SHP77 treated with DMSO at 0.1 percent for 48 hours (cell line): ENCODE measurements at regions not wholly inside any gene's neighbourhood (a gene's known extent, or its start where the extent isn't known, plus 50 kb on each side); places are given as distances from the start of the nearest gene placed in this dataset.
"Not testable (repeated sequence)": the region's sequence is repeated elsewhere in the genome, so short reads cannot be mapped to it uniquely, and the experiment has no call there.

ENCODE experiments used
- DNase-seq: peaks from one replicate; lab custom pipeline; 2025; lab: John Stamatoyannopoulos, UW

DNA sequence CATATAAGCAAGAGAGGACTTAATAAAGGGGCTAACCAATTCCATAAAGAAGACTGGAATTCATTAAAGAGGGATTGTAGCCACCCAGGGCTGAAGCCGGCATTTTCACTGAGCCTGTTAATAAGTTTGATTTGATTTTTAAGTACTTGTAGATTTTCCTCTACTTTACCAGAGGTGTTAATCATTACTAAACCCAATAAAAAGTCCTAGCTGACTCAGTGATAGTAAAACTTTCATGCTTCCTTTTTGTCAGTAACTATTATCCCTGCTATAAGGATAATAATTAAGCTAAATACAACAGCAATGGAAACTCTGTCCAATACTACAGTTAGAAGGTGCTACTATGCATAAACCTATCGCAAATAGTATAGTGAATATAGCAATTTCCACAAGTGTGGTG, 260.2 kb downstream of the CEMIP2 start:
- DNase-seq = not testable (repeated sequence)

DNA sequence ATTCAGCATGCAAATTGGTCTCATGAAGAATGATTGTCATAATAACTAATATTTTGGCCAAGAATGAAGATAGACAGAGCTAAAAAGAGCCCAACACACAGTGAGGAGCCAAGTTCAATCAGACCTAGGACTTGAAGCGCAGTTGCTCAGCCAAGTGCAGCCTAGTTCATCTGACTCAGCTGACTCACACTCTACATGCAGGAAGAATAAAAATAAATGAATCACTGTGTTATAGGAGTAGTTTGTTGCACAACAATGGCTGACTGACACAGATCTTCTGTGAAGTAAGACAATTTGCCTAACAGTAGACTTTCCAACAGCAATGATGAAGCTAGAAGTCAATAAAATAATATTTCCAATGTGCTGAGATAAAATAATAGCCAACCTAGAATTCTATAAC, 261.5 kb downstream of the CEMIP2 start:
- DNase-seq = no peak

DNA sequence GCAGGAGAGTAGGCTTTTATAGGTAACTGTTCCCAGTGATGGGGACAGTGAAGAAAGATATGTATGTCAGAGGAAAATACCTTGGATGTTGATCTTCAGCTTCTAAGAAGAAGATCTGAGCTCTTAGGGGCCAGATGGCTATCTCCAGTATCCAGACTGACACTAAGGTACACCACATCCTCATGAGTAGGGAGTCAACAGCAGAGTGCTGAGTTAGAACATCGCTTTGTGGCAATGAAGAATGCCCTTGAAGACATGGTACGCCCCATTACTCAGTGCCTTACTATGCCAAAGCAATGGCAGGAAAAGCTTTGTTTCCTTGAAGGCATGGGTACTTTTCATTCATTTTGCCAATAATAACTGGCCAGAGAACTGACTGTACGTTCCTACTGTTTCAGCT, 263.7 kb downstream of the CEMIP2 start:
- no peak for DNase-seq

DNA sequence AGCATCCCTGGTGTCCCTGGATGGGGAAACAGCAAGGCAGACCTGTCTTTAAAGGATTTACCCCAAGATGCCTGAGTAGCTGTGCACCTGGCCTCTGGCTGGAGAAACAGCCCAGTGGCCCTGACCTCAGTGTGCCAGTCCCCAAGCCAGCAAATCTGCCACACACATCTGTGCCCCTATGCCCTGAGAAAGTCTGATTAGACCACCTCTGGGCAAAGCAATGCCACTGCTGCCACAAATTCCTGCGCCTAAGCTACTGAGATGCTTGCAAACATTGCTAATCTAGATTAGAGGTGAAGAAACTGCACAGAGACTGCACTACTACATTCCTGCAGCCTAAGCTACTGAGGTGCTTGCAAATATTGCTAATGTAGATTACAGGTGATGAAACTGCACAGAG, 269.6 kb downstream of the CEMIP2 start:
- DNase-seq = no peak

DNA sequence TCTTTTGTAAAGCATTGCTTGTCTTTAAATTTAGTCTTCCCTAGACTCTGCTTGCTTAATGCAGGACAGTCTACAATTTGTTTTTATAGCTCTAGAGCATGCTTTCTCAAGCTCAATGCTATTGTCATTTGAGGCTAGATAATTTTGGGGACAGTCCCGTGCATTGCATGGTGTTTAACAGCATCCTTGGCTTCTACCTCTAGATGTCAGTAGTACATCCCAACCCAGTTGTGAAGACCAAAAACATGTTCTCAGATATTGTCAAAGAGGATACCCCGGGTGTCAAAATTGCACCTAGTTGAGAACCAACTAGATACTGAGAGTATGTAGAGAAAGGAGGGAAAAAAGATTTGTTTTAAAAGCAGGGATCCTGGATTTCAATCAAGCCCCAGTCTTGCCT, 277.5 kb downstream of the CEMIP2 start:
- no peak for DNase-seq

DNA sequence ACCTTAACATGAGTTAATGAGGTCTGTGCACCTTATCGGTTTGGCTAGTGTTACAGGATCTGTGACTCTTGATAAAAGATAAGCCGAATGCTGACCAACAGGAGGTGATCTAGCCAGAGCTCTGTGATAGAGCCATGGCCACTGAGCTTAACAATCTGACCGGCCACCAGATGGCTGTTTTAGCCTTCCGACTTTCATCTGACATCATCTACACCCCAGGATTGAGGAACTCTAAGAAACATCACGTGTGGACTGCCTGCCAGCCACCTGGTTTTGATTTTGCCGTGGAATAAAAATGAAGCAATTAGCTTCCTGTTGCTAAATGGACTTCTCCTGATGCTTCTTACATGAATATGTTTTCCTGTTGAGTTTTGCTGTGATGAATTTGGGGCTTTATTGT, 281.3 kb downstream of the CEMIP2 start:
- DNase-seq = no peak

DNA sequence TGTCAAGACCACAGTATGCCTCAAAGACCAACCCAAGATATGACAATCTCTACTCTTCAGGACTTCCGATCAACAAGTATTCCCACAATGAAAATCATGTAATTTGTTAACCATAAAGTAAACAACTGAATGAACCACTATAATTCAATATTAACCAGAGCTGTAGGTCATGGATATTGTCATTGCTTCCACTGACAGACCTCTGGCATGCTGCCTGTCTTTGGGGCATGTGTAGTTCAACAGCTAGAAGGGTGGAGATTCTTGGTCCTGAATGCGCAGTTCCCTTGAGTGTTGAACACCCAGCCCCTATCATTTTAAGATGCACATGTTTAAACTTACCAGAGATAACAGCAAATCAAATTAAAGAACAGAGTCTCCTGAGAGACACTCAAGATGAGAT, 283.0 kb downstream of the CEMIP2 start:
- no peak for DNase-seq

DNA sequence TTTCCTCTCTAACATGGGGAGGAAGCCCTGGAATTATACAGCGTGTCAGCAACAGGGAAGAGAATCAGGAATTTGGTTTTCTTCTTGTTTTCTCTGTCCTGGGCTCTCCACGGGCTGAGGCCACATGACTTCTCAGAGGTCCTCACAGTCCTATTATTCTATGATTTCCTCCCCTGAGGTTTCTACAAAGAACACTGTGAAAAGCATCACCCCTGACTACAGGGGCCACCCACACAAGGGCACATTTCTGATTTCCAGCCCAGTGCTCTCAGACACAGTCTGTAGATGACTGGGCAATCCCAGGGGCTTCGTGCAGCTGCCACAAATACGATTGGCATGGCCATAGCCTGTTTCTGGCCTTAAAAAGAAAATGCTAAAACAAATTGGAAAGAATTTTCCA, 284.9 kb downstream of the CEMIP2 start:
- DNase-seq = no peak

DNA sequence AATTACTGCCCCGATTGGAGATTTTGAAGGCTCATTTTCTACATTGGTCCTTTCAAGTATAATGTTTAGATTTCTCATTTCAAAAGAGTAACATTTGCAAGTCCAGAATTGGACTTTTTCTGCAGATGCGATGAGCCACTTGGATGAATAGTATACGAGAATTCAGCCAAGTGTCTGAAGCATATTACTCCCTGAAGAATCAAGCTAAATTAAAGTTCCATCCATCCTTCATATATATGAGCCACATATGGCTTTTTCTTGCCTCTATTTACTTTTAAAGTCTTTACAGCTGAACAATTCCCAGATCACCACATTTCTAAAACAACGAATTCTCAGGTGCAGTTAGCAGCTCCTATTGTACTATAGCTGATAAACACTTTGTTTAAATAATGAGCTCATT, 288.7 kb downstream of the CEMIP2 start:
- no peak for DNase-seq

DNA sequence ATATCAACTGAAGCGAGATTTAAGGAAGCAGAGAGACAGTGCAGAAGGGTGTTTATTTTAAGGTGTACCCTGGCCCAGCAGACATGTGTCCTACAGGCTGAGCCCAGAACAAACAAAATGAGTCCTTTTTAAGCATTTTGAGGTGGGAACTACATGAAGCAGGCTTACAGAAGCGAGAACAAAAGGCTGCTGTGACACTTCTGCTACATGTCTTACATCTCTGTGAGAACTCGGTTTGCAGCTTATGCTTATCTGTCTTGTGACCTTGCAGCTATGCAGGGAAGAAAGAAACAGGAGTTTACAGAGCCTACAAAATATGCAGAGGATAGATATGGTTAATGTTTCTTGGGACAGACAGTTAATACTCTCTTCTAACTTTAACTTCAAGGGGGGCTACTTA, 295.9 kb downstream of the CEMIP2 start:
- DNase-seq = no peak

DNA sequence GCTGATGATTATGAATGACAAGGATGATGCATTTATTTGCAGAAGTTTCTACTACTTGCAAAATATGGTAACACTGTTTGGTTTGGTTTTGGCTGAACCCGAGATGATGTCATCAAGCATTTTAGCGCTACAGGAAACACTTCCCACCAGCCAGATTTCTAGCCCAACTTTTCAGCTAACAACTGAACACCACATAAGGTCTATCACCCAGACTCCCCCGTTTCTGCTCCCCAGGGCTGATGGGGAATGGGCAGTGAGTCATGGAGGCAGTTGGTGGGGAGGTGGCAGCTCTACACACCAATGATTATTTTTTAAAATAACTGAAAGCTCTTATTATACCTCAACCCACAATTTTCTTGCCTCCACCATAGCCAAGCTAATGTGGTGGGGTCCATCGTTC, 302.9 kb downstream of the CEMIP2 start:
- no peak for DNase-seq

DNA sequence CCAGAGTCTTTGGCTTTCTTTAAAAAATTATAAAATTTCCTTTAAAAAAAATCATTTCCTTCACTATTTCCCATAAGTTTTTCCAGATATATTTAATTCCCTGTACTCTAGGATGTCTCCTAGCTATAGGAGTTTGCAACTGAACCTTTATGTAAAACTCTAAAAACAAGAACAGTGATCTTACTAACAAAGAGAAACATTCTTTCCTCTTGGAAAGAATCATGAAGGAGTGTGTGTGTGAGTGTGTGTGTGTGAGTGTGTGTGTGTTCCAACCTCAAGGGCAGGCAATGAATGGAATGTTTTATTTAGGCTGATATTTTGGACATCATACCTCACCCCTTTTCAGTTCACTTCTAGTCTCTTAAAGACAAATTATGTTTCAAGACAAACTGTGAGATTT, 309.2 kb downstream of the CEMIP2 start:
- DNase-seq = no peak

DNA sequence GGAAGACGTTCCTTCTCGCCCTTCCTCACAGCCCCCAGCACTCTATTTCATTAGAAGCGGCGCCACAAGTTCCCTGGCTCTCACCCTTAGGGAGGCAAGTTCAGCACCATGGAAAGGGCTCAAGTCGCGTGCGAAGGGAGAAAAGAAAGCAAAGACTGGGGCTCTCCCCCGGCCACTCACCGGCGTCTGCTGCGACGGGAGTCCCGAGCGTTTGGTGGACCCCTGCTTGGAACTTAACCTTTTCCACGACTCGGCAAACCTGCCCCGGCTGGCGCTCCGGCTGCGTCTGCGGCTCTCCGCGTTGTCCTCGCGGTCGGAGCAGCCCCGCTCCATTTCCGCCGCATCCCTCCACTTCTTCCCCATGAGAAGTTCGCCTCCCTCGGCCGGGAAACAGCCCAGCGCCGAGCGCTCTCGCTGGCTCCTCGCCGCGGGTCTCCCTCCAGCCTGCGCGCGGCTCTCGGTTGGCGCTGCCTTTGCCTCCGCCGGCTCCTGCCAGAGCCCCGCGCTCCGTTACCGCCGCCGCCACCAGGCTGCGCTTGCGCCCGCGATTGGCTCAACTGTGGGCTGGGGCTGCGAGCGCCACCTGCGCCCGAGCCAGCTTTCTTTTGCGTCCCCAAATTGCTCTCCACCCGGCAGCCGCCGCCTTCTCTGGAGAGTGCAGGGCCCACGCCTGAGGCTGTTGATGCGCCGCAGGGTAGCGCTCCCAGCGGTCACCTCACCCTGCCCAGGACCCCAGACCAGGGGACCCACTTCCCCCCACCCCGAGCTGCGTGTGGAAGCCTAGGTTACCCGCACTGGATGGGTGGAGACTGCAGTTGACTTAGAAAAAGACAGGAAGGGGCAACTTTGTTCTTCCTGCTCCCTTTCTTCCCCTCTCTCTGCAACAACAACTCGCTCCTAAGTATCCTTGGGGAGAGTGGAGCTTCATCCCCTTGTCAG, 321.6 kb downstream of the CEMIP2 start:
- no peak for DNase-seq

DNA sequence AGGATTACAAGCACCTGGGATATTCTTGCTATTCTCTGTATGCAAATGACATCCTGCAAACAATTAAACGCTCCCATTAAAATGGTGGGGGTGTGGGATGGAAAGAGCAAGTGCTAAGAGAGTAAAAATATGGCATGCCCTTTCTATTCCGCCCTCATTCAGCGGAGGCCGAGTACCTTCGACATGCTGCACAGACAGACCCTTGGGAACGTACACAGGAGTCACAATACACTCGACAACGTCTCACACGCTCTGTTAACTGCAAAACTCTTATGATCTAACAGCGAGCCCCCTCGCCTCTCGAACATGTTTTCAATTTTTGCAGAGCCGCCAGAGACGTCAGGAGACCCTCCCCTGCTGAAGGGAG, 322.2 kb downstream of the CEMIP2 start:
- DNase-seq = no peak

DNA sequence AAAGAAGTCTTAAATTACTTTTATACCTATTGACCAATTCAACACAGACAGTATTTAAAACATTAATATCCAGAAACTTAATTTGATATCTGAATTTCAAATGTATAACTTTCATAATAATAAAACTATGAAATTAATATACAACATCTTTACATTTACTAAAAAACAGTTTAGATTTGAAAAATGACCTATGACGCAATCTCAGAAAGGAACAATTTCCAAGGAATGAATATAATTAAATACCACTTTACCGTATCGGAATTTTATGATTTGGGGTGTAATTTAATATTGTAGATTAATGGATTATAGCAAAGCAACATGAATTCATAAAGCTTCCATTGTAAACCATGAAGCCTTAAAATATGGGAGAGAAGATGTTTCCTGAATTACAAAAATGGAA, 321.5 kb upstream of the TRPM3 start:
- DNase-seq = no peak

DNA sequence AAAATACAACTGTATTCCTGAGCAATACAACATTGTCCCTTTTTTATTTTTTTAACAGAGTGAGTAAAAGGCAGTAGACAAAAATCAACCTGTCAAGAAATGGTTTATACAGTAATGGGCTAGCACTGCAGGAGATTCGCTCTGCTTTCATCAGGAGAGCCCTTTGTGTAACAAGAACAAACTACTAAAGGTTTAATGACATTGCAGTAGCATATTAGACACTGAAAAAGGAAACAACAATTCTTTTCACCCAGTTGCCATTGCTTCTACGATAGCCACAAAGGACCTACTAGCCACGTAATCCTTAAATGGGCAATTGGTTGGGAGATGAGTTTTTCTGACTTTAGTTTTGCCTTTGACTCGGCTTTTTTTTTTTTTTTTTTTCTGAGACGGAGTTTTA, 319.8 kb upstream of the TRPM3 start:
- no peak for DNase-seq

DNA sequence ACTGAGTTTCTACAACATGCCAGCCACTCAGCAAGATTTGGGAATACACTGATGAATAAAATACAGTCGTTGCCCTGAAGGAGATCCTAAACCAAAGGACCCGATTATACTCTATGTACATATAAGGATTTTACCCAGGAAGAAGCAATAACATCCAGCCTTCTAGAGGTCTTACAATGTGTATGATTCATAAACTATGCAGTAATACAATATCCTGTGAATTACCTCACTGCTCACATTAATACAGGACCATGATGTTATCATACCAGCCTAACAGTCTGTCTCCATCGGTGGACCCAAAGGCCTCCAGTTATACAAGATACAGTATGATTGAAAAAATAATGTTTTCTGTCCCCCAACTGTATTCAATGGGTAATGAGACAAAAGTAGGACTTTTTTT, 310.5 kb upstream of the TRPM3 start:
- DNase-seq = no peak

DNA sequence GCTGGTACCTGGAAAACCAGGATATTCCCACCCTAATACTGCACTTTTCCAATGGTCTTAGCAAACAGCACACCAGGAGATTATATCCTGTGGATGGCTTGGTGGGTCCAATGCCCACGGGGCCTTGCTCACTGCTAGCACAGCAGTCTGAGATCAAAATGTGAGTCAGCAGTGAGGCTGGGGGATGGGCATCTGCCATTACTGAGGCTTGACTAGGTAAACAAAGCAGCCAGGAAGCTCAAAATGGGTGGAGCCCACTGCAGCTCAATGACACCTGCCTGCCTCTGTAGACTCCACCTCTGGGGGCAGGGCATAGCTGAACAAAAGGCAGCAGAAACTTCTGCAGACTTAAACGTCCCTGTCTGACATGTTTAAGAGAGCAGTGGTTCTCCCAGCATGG, 285.9 kb upstream of the TRPM3 start:
- not testable (repeated sequence) for DNase-seq

DNA sequence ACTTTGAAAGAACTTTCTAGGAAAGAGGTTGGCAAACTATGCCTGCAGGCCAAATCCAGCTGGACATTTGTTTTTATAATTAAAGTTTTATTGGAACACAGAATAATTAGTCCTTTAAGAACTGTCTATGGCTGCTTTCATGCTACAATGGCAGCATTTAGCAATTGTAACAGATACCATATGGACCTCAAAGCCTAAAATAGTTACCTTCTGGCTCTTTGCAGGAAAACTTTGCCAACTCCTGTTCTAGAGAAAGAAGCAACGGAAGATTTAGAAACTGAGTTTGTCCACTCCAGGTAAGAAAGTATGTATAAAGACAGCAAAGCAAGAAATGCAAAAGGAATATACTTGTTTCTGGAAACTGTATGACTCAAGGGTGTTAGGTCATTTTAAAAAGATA, 281.7 kb upstream of the TRPM3 start:
- no peak for DNase-seq

DNA sequence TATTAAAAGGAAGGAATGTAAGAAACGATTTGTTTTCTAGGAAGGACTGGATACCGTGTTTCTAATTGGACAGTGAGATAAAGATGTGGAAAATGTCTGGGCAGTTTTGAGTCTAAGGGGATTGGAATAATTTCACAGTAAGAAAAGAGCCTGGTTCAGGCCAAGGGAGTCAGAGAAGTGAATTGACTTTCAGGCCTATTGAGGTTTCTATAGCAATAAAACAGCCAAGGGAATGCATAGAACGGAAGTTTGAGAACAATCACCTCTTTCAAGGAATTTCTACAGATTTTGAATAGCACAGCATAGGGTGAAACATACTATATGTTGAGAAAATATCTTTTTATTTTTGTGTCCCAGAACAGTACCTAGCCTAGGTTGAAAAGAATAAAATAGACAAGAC, 271.6 kb upstream of the TRPM3 start:
- DNase-seq = no peak

DNA sequence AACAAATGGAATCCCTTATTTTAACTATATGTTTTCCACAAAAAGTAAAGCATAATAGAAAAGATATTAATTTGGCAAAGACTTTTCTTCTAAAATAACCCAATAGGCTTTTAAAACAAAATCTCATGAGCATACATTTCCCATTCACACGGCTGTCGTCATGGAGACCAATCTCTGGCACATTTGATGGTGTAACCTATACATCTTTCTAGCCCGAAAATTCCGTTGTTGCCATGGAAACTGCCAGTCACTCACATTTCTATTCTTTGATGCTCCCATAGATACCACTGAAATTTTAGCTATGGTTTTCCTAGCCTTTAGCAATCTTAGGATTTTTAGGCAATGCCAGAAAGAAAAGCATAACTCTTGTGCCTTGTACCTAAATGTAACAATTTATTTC, 262.9 kb upstream of the TRPM3 start:
- no peak for DNase-seq

DNA sequence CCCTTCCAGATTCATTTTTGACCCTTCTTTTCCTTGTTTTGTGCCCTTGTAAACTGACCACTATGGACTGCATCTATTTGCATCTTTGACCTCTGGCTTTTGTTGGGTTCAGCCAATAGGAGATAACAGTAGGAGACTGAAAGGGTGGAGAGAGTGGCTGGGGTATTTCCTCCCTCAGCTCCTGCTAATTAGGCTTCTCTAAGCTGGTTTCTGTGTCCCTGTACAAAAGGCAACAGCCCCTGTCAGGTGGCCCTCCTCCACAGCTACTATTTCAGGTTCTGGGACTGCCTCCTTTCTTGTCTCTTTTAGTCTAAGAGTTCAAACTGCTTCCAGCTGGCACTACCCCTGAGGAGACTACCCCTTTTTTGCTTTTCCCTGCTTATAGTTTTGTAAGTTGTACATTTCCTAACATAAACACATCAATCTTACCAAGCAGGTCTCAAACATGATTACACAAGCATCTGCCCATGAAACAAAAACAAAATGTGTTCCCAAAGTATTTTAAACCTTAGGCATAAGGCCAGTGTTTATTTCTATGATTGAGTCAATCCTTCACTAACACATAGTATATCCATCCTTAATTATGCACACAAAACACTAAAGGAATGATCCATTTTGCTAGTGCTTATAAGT, 262.0 kb upstream of the TRPM3 start:
- DNase-seq = no peak

DNA sequence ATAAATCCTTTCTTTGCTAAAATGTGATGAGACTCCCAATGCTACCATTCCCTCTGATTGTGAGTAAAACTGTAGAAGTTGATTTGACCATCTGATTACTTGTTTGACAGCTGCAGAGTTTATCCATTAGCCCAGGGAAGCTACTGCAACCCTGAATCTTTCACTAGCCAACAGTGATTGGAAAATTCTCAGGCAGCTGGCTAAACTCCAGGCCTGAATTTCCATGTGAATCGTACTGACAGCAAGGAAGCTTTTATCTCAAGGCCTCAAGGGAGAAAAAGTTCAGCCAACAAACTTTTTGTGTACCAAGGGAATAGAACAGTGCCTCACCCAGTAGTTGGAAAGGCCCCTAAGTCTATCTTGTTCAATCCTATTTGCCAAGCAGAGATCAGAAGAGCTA, 246.7 kb upstream of the TRPM3 start:
- DNase-seq = no peak
